H1 (cell line): ENCODE measurements at regions not wholly inside any gene's neighbourhood (a gene's known extent, or its start where the extent isn't known, plus 50 kb on each side); places are given as distances from the start of the nearest gene placed in this dataset.

Source experiments
- CTCF ChIA-PET: fragments of 300-600 bp; sonication (Branson Sonifier 250); formaldehyde crosslinking; loops from one replicate; lab custom pipeline; 2021; ENCODE audit not compliant: partially characterized antibody; lab: Charles Lee
- POLR2A ChIA-PET: fragments of 300-600 bp; sonication (Branson Sonifier 250); formaldehyde crosslinking; loops from one replicate; lab custom pipeline; 2021; ENCODE audit warnings: inconsistent platforms; ENCODE audit not compliant: partially characterized antibody; lab: Charles Lee
- DNase-seq, 2 experiments: peaks; one replicate each; pipeline versions ENCODE4 v3.0.0 to v3.0.0-alpha.2; 2010 to 2022; ENCODE audit warnings: low spot score in 2 of 2, low read depth in 1 of 2, mixed read lengths in 1 of 2
- FAIRE-seq: peaks from 2 replicates; lab custom pipeline; 2011; peaks lifted over from hg19 to GRCh38; lab: Jason Lieb, UNC
- H2AFZ ChIP-seq: 2 replicates; pipeline ENCODE4 v1.8.1; 2012; ENCODE audit warnings: low read length, inconsistent platforms
- H2AK5ac ChIP-seq: 2 replicates; pipeline ENCODE4 v1.6.1; 2013; ENCODE audit warnings: low read depth, low read length
- H2BK120ac ChIP-seq: replicated peaks from 2 replicates; pipeline ENCODE3; 2013; ENCODE audit warnings: low read depth, low read length, inconsistent platforms
- H2BK12ac ChIP-seq: 2 replicates; pipeline ENCODE4 v1.6.1; 2013; ENCODE audit warnings: low read depth, low read length
- H2BK15ac ChIP-seq: 2 replicates; pipeline ENCODE4 v1.6.1; 2013; ENCODE audit warnings: low read length
- H2BK20ac ChIP-seq: 2 replicates; pipeline ENCODE4 v1.6.1; 2013; ENCODE audit warnings: low read length
- H2BK5ac ChIP-seq: 2 replicates; pipeline ENCODE4 v1.6.1; 2013; ENCODE audit warnings: low read depth, low read length
- H3K14ac ChIP-seq: 2 replicates; pipeline ENCODE4 v1.6.1; 2013; ENCODE audit warnings: inconsistent platforms; ENCODE audit not compliant: insufficient read length
- H3K18ac ChIP-seq: 2 replicates; pipeline ENCODE4 v1.6.1; 2013; ENCODE audit warnings: low read length; ENCODE audit errors: extremely low read depth
- H3K23ac ChIP-seq: 2 replicates; pipeline ENCODE4 v1.6.1; 2013; ENCODE audit warnings: inconsistent platforms; ENCODE audit not compliant: insufficient read length
- H3K23me2 ChIP-seq: 2 replicates; pipeline ENCODE4 v1.6.1; 2013; ENCODE audit warnings: low read depth, low read length
- H3K27ac ChIP-seq: 2 replicates; pipeline ENCODE4 v1.6.1; 2011; ENCODE audit warnings: low read depth, low read length, inconsistent platforms
- H3K27me3 ChIP-seq, 4 experiments: replicated peaks in 1 of 4; 1 replicate in 1 of 4; 2 replicates in 3 of 4; pipeline versions ENCODE4 v1.6.1 to v1.8.1; 2011 to 2013; ENCODE audit warnings: low read length in 3 of 4, mild to moderate bottlenecking in 3 of 4, inconsistent platforms in 2 of 4, mixed read lengths in 2 of 4, moderate library complexity in 1 of 4; ENCODE audit not compliant: control insufficient read depth in 3 of 4, insufficient read depth in 3 of 4; ENCODE audit errors: extremely low read depth in 1 of 4
- H3K36me3 ChIP-seq, 4 experiments: 2 replicates each; pipeline versions ENCODE4 v1.6.1 to v1.8.1; 2011 to 2013; ENCODE audit warnings: mild to moderate bottlenecking in 4 of 4, low read length in 3 of 4, moderate library complexity in 2 of 4, control low read depth in 1 of 4, inconsistent platforms in 1 of 4; ENCODE audit not compliant: insufficient read depth in 4 of 4, control insufficient read depth in 2 of 4
- H3K4ac ChIP-seq: replicated peaks from 2 replicates; pipeline ENCODE3; 2013; ENCODE audit warnings: low read length, low read depth, mixed read lengths, inconsistent platforms; ENCODE audit not compliant: insufficient read length
- H3K4me1 ChIP-seq, 4 experiments: replicated peaks in 1 of 4; 1 replicate in 1 of 4; 2 replicates in 3 of 4; pipeline versions ENCODE4 v1.6.1 to v1.8.1; 2011 to 2013; ENCODE audit warnings: low read length in 3 of 4, inconsistent platforms in 2 of 4, mixed read lengths in 1 of 4; ENCODE audit not compliant: insufficient read depth in 4 of 4, control insufficient read depth in 3 of 4
- H3K4me2 ChIP-seq, 2 experiments: 2 replicates each; pipeline versions ENCODE4 v1.6.1 to v1.8.1; 2011 to 2013; ENCODE audit warnings: low read depth in 2 of 2, low read length in 2 of 2, control low read depth in 1 of 2, inconsistent platforms in 1 of 2, mild to moderate bottlenecking in 1 of 2; ENCODE audit not compliant: insufficient read depth in 1 of 2
- H3K4me3 ChIP-seq, 4 experiments: fragments of 200-600, 300-600 bp in 1 of 4; sonication (generic), shearing (Covaris generic), sonication (Bioruptor Twin) in 1 of 4; 2 replicates each; pipeline versions ENCODE4 v1.5.1 to v1.8.1; 2011 to 2016; ENCODE audit warnings: low read length in 4 of 4, low read depth in 3 of 4, control low read depth in 2 of 4, inconsistent platforms in 2 of 4, mild to moderate bottlenecking in 2 of 4, mixed read lengths in 1 of 4, moderate library complexity in 1 of 4; ENCODE audit not compliant: insufficient read depth in 2 of 4; ENCODE audit errors: extremely low read depth in 1 of 4
- H3K56ac ChIP-seq: replicated peaks from 2 replicates; pipeline ENCODE3; 2013; ENCODE audit warnings: low read depth, mild to moderate bottlenecking, mixed read lengths, low read length, inconsistent platforms; ENCODE audit not compliant: insufficient read length
- H3K79me1 ChIP-seq: 2 replicates; pipeline ENCODE4 v1.6.1; 2013; ENCODE audit warnings: low read depth, low read length, control low read depth
- H3K79me2 ChIP-seq, 2 experiments: 2 replicates each; pipeline versions ENCODE4 v1.6.1 to v1.8.1; 2012 to 2013; ENCODE audit warnings: low read length in 2 of 2, mild to moderate bottlenecking in 2 of 2, inconsistent platforms in 1 of 2; ENCODE audit not compliant: insufficient read depth in 2 of 2, control insufficient read depth in 1 of 2
- H3K9ac ChIP-seq, 4 experiments: replicated peaks in 1 of 4; 1 replicate in 1 of 4; 2 replicates in 3 of 4; pipeline versions ENCODE4 v1.6.1 to v1.8.1; 2011 to 2013; ENCODE audit warnings: low read depth in 3 of 4, low read length in 3 of 4, control low read depth in 2 of 4, mild to moderate bottlenecking in 2 of 4, moderate library complexity in 2 of 4, inconsistent platforms in 1 of 4; ENCODE audit errors: extremely low read depth in 1 of 4
- H3K9me3 ChIP-seq, 2 experiments: 2 replicates each; pipeline versions ENCODE4 v1.6.1 to v1.8.1; 2012 to 2013; ENCODE audit warnings: mild to moderate bottlenecking in 2 of 2, moderate library complexity in 2 of 2, control low read depth in 1 of 2, inconsistent platforms in 1 of 2, low read depth in 1 of 2, low read length in 1 of 2, mixed read lengths in 1 of 2; ENCODE audit not compliant: insufficient read depth in 2 of 2
- H4K20me1 ChIP-seq, 2 experiments: replicated peaks in 1 of 2; 2 replicates each; pipeline versions ENCODE3 to v1.8.1; 2011 to 2013; ENCODE audit warnings: inconsistent platforms in 2 of 2, low read length in 2 of 2, mild to moderate bottlenecking in 1 of 2; ENCODE audit not compliant: insufficient read depth in 2 of 2, control insufficient read depth in 1 of 2
- H4K5ac ChIP-seq: 2 replicates; pipeline ENCODE4 v1.6.1; 2013; ENCODE audit warnings: low read length, low read depth, mixed read lengths, inconsistent platforms; ENCODE audit not compliant: insufficient read length
- H4K8ac ChIP-seq: 2 replicates; pipeline ENCODE4 v1.8.0; 2013; ENCODE audit warnings: mild to moderate bottlenecking, moderate library complexity, low read length, inconsistent platforms; ENCODE audit not compliant: insufficient read depth; ENCODE audit errors: extremely low read depth
- H4K91ac ChIP-seq: replicated peaks from 2 replicates; pipeline ENCODE3; 2013; ENCODE audit warnings: low read length, mixed read lengths, inconsistent platforms; ENCODE audit not compliant: insufficient read length
- CEBPB ChIP-seq: IDR thresholded peaks from 2 replicates; pipeline ENCODE4 v1.6.1; 2012; ENCODE audit warnings: low read depth, low read length
- CHD1 ChIP-seq: IDR thresholded peaks from 2 replicates; pipeline ENCODE4 v1.6.1; 2012; ENCODE audit warnings: low read depth, low read length, improper control_type of control experiment
- KDM5A ChIP-seq: fragments of 200-600 bp; IDR thresholded peaks from 2 replicates; pipeline ENCODE4 v1.7.1; 2012; ENCODE audit warnings: mild to moderate bottlenecking, low read length, inconsistent platforms, mixed read lengths
- PHF8 ChIP-seq: fragments of 200-600 bp; sonication (generic); conservative IDR thresholded peaks from 2 replicates; pipeline ENCODE4 v1.7.1; 2012; ENCODE audit warnings: low read depth, mild to moderate bottlenecking, inconsistent platforms, low read length, moderate library complexity
- POLR2A ChIP-seq, 2 experiments: IDR thresholded peaks; 1 replicate in 1 of 2; 2 replicates in 1 of 2; pipeline ENCODE4 v1.6.1; 2011; ENCODE audit warnings: low read depth in 2 of 2, low read length in 2 of 2, mild to moderate bottlenecking in 2 of 2; ENCODE audit errors: control extremely low read depth in 1 of 2
- SIN3A ChIP-seq, 2 experiments: IDR thresholded peaks in 1 of 2; conservative IDR thresholded peaks in 1 of 2; 2 replicates each; pipeline ENCODE4 v1.6.1; 2011 to 2012; ENCODE audit warnings: low read length in 2 of 2, improper control_type of control experiment in 1 of 2, low read depth in 1 of 2, mild to moderate bottlenecking in 1 of 2
- SP4 ChIP-seq: IDR thresholded peaks from 2 replicates; pipeline ENCODE4 v1.6.1; 2012; ENCODE audit warnings: low read length, inconsistent platforms
- TEAD4 ChIP-seq: IDR thresholded peaks from 2 replicates; pipeline ENCODE4 v1.6.1; 2012; ENCODE audit warnings: low read depth, low read length, inconsistent platforms, mixed read lengths
- ZNF274 ChIP-seq: IDR thresholded peaks from 2 replicates; pipeline ENCODE4 v1.7.0; 2012; ENCODE audit warnings: low read length, borderline replicate concordance; ENCODE audit errors: extremely low read depth

DNA sequence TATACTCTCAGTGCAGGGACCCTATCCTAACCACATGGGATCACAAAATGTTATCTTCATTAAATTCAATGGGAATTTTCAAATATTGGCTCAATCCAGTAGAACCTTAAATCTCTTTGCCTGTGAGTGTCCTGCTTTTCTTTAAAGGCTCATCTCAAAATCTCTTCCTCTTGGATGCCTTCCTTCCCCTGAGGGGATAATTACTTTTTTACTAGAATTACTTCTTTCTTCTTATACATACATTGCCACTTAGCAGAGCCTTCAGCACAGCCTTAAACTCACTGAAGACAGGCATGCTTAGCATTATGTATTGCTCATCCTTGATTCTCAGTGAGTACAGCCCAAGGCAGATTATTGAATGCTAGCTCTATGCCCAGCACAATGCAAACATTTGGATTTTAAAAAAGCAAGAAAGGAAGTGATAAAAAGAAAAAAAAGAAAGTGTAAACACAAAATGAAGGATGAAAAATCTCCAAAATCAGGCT is 1918.0 kb upstream of the FLRT2 start:
- Histone ChIP-seq H3K36me3 (no peaks in the 10 kb centered on the region), H2BK5ac (no peak overlapping the region), H4K8ac (no peak overlapping the region), H3K14ac (no peak overlapping the region), H3K27ac (no peak overlapping the region), H3K4me3 (no peak overlapping the region), H2BK15ac (no peak overlapping the region), H2BK20ac (no peak overlapping the region), H4K91ac (no peak overlapping the region), H3K4ac (no peak overlapping the region), H2BK120ac (no peak overlapping the region), H3K79me2 (no peaks in the 10 kb centered on the region), H3K23ac (no peak overlapping the region), H2AFZ (no peak overlapping the region), H2AK5ac (no peak overlapping the region), H3K4me1 (no peaks in the 10 kb centered on the region), H4K5ac (no peak overlapping the region), H3K18ac (no peak overlapping the region), H3K56ac (no peak overlapping the region), H4K20me1 (no peaks in the 10 kb centered on the region), H3K4me2 (no peak overlapping the region), H3K23me2 (no peaks in the 10 kb centered on the region), H3K9me3 (no peaks in the 10 kb centered on the region), H3K9ac (no peak overlapping the region), H3K27me3 (no peaks in the 10 kb centered on the region), H3K79me1 (no peaks in the 10 kb centered on the region), H2BK12ac (no peak overlapping the region)
- DNase-seq (no peak), FAIRE-seq (no peak)
- no peak for TF ChIP-seq PHF8
- no peak for TF ChIP-seq SIN3A (conservative IDR thresholded peaks at IDR 0.05 in 1 of 2, IDR thresholded peaks at IDR 0.05 in 1 of 2; ENCODE audit: low read depth in 1 of 2, low read length in 2 of 2)
- no peak for TF ChIP-seq POLR2A (IDR thresholded peaks at IDR 0.05; ENCODE audit: control extremely low read depth in 1 of 2, low read depth in 2 of 2, low read length in 2 of 2)
- no peak for TF ChIP-seq TEAD4
- TF ChIP-seq KDM5A = no peak
- TF ChIP-seq SP4 = no peak
- no peak for TF ChIP-seq CEBPB
- no peak for TF ChIP-seq ZNF274
- no peak for TF ChIP-seq CHD1
- CTCF ChIA-PET = interaction anchor here (0.6 kb wide), 1 partner anchor 144 kb away, joined by 3 read pairs; no protein-coding TSS in a partner anchor
- POLR2A ChIA-PET = no interaction called here
